C4-2B (cell line): ENCODE measurements at regions not wholly inside any gene's neighbourhood (a gene's known extent, or its start where the extent isn't known, plus 50 kb on each side); places are given as distances from the start of the nearest gene placed in this dataset.

Source experiments
- CTCF ChIP-seq: fragments of 450-650 bp; conservative IDR thresholded peaks from 2 replicates; pipeline ENCODE4 v1.5.1; 2017; ENCODE audit warnings: mild to moderate bottlenecking
- ZFX ChIP-seq: fragments of 450-650 bp; IDR thresholded peaks from 2 replicates; pipeline ENCODE4 v1.6.1; 2017

GRCh38 chr13:29711776-29712175 lies 116.3 kb upstream of the SLC7A1 start:
- TF ChIP-seq CTCF, result no peak
- no peak for TF ChIP-seq ZFX
